Gastroesophageal sphincter (tissue), 3 donors: ENCODE measurements at regions not wholly inside any gene's neighbourhood (a gene's known extent, or its start where the extent isn't known, plus 50 kb on each side); places are given as distances from the start of the nearest gene placed in this dataset.

ENCODE experiments used
- EP300 ChIP-seq: sonication (generic); formaldehyde crosslinking; IDR thresholded peaks from one replicate; pipeline ENCODE4 v1.6.1; 2017; ENCODE audit warnings: antibody characterized with exemption, mild to moderate bottlenecking
- POLR2AphosphoS5 ChIP-seq: sonication (generic); formaldehyde crosslinking; IDR thresholded peaks from one replicate; pipeline ENCODE4 v1.6.1; 2017; ENCODE audit warnings: antibody characterized with exemption
- TF ChIP-seq, protein P1 (sequence below), 4 experiments: fragments of 200-600 bp in 2 of 4; fragments of 450-650 bp in 2 of 4; sonication (generic) in 1 of 4; IDR thresholded peaks; one replicate each; pipeline ENCODE4 v1.5.1; 2017 to 2019; ENCODE audit warnings: antibody characterized with exemption in 4 of 4, mild to moderate bottlenecking in 2 of 4, moderate library complexity in 2 of 4

DNA sequence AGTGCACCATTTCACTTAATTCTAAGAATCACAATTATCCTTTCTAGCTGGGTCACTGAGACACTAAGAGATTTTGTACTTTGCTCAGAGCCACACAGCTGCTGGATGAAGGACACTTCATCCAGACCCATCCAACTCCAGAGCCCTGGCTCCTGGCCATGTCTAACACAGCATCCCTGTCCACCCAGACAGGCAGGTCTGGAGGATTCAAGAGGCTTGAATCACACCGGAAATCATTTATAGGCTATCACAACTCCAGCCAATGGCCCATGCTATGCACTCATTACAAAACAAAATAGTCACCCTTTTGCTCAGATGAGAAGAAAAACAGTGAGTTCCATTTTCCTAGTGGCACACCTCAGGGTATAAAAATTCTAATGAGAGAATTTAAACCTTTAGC lies 198.2 kb upstream of the LMCD1 start:
- no peak for TF ChIP-seq POLR2AphosphoS5
- TF ChIP-seq, protein P1, sequence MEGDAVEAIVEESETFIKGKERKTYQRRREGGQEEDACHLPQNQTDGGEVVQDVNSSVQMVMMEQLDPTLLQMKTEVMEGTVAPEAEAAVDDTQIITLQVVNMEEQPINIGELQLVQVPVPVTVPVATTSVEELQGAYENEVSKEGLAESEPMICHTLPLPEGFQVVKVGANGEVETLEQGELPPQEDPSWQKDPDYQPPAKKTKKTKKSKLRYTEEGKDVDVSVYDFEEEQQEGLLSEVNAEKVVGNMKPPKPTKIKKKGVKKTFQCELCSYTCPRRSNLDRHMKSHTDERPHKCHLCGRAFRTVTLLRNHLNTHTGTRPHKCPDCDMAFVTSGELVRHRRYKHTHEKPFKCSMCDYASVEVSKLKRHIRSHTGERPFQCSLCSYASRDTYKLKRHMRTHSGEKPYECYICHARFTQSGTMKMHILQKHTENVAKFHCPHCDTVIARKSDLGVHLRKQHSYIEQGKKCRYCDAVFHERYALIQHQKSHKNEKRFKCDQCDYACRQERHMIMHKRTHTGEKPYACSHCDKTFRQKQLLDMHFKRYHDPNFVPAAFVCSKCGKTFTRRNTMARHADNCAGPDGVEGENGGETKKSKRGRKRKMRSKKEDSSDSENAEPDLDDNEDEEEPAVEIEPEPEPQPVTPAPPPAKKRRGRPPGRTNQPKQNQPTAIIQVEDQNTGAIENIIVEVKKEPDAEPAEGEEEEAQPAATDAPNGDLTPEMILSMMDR (IDR thresholded peaks at IDR 0.05): no peak
- TF ChIP-seq EP300: no peak
